MM.1S (cell line): ENCODE measurements at regions not wholly inside any gene's neighbourhood (a gene's known extent, or its start where the extent isn't known, plus 50 kb on each side); places are given as distances from the start of the nearest gene placed in this dataset.
A peak's percentile ranks its signal among the peaks of the same experiment; 100 is the strongest.

Experiments used
- DNase-seq: peaks from one replicate; pipeline ENCODE4 v3.0.0-alpha.2; 2015
- H2AFZ ChIP-seq: fragments of 300-600 bp; sonication (generic); 2 replicates; pipeline ENCODE4 v1.6.0; 2016; ENCODE audit warnings: antibody characterized with exemption, low read length
- H3F3A ChIP-seq: fragments of 300-600 bp; sonication (generic); 2 replicates; pipeline ENCODE4 v1.6.1; 2016; ENCODE audit warnings: mild to moderate bottlenecking, antibody characterized with exemption, low read length, moderate library complexity, mixed read lengths; ENCODE audit not compliant: insufficient read depth
- H3K27ac ChIP-seq: fragments of 300-600 bp; sonication (generic); 2 replicates; pipeline ENCODE4 v1.5.1; 2016; ENCODE audit warnings: mild to moderate bottlenecking, low read length
- H3K27me3 ChIP-seq: fragments of 300-600 bp; sonication (generic); replicated peaks from 2 replicates; pipeline ENCODE4 v1.6.0; 2016; ENCODE audit warnings: low read length; ENCODE audit not compliant: insufficient read depth
- H3K36me3 ChIP-seq: fragments of 300-600 bp; sonication (generic); replicated peaks from 2 replicates; pipeline ENCODE4 v1.6.1; 2016; ENCODE audit warnings: mild to moderate bottlenecking, low read length, mixed read lengths; ENCODE audit not compliant: insufficient read depth
- H3K4me1 ChIP-seq: fragments of 300-600 bp; sonication (generic); 2 replicates; pipeline ENCODE4 v1.6.1; 2016; ENCODE audit warnings: low read length, mixed read lengths
- H3K4me2 ChIP-seq: fragments of 300-600 bp; sonication (generic); 2 replicates; pipeline ENCODE4 v1.6.0; 2016; ENCODE audit warnings: low read depth, low read length
- H3K4me3 ChIP-seq: fragments of 300-600 bp; sonication (generic); 2 replicates; pipeline ENCODE4 v1.5.1; 2016; ENCODE audit warnings: low read length, mixed read lengths
- H3K79me2 ChIP-seq: fragments of 300-600 bp; sonication (generic); 2 replicates; pipeline ENCODE4 v1.6.1; 2016; ENCODE audit warnings: mixed run types, low read length, mixed read lengths
- H3K9ac ChIP-seq: fragments of 300-600 bp; sonication (generic); 2 replicates; pipeline ENCODE4 v1.6.1; 2016; ENCODE audit warnings: low read length, mixed read lengths
- H3K9me2 ChIP-seq: fragments of 300-600 bp; sonication (generic); replicated peaks from 2 replicates; pipeline ENCODE4 v1.6.1; 2016; ENCODE audit warnings: mild to moderate bottlenecking, low read length, mixed read lengths; ENCODE audit not compliant: insufficient read depth
- H3K9me3 ChIP-seq: fragments of 300-600 bp; sonication (generic); replicated peaks from 2 replicates; pipeline ENCODE4 v1.6.1; 2016; ENCODE audit warnings: mild to moderate bottlenecking, low read length, mixed read lengths; ENCODE audit not compliant: insufficient read depth
- H4K20me1 ChIP-seq: fragments of 300-600 bp; sonication (generic); 2 replicates; pipeline ENCODE4 v1.6.1; 2016; ENCODE audit warnings: mild to moderate bottlenecking, low read length, moderate library complexity, mixed read lengths; ENCODE audit not compliant: insufficient read depth
- EZH2 ChIP-seq: fragments of 300-600 bp; sonication (generic); optimal IDR thresholded peaks from 2 replicates; pipeline ENCODE3; 2017; ENCODE audit warnings: low read depth, mild to moderate bottlenecking, antibody characterized with exemption, low read length, mixed read lengths
- EZH2phosphoT487 ChIP-seq: fragments of 300-600 bp; sonication (generic); IDR thresholded peaks from 2 replicates; pipeline ENCODE4 v1.6.1; 2018; ENCODE audit warnings: antibody characterized with exemption, low read length
- TF ChIP-seq, protein P1 (sequence below): fragments of 300-600 bp; sonication (generic); IDR thresholded peaks from 2 replicates; pipeline ENCODE4 v1.5.1; 2016; ENCODE audit warnings: antibody characterized with exemption, low read length, mixed read lengths

DNA sequence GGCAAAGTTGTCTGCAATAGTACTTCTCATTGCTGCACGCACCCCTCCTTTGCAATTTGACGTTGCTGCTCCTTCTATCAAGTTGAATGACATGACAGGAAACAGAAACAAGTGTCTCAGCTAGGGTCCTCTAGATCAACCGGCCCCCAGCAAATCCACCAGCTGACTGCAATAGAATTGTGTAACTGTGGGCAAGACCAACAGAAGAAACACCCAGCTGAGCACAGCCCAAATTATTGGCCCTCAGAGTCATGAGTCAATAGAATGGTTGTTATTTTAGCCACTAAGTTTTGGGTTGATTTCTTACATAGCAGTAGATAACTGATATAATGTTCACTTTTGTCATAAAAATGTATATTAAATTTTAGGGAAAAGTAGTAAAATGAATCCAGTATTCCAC is 202.7 kb downstream of the MAFB start:
- Histone ChIP-seq H3K4me3 (no peak overlapping the region), H3K27ac (no peak overlapping the region), H3K9ac (no peak overlapping the region), H4K20me1 (no peaks in the 10 kb centered on the region), H2AFZ (no peak overlapping the region), H3K9me3 (no peaks in the 10 kb centered on the region), H3K79me2 (no peaks in the 10 kb centered on the region), H3F3A (no peaks in the 10 kb centered on the region), H3K36me3 (no peaks in the 10 kb centered on the region), H3K27me3 (no peaks in the 10 kb centered on the region), H3K9me2 (no peaks in the 10 kb centered on the region), H3K4me1 (no peaks in the 10 kb centered on the region), H3K4me2 (no peak overlapping the region)
- no peak for TF ChIP-seq EZH2
- TF ChIP-seq, protein P1, sequence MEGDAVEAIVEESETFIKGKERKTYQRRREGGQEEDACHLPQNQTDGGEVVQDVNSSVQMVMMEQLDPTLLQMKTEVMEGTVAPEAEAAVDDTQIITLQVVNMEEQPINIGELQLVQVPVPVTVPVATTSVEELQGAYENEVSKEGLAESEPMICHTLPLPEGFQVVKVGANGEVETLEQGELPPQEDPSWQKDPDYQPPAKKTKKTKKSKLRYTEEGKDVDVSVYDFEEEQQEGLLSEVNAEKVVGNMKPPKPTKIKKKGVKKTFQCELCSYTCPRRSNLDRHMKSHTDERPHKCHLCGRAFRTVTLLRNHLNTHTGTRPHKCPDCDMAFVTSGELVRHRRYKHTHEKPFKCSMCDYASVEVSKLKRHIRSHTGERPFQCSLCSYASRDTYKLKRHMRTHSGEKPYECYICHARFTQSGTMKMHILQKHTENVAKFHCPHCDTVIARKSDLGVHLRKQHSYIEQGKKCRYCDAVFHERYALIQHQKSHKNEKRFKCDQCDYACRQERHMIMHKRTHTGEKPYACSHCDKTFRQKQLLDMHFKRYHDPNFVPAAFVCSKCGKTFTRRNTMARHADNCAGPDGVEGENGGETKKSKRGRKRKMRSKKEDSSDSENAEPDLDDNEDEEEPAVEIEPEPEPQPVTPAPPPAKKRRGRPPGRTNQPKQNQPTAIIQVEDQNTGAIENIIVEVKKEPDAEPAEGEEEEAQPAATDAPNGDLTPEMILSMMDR, result no peak
- no peak for TF ChIP-seq EZH2phosphoT487
- no peak for DNase-seq

DNA sequence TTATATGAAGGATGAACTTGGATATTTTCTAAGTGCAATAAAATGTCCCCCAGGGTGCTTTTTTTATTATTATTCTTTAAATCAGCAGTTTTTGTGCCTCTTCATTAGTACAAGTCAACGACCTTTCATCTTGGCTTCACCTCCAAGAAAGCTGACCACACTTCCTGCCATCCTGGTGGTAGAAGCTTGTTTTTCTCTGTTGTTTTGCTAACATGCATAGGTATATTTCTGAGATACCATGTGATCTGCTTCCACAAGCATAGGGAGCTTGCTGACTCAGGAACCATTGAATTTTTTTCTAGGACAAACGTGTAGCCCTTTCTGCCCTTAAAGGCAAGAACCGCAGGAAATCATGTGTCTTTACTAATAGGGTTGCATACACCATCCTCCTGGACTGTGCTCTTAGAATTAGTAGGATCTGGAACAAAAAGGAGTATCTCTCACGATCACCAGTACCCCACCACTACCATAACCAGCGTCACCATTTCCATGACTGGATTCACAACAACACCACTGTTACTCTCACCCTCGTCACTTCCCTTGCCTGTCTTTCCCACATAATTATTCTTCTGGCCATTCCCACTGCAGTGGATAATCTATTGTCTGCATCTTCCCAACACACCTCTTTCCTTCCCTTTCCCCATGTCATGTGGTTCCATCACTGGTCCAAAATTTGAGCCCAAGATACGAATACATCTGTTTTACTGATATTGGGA is 207.1 kb downstream of the MAFB start:
- peak; percentile 33 for DNase-seq
- H3K4me3 ChIP-seq, result no peak overlapping the region
- no peaks in the 10 kb centered on the region for H3K27me3 ChIP-seq
- H4K20me1 ChIP-seq, result no peaks in the 10 kb centered on the region
- no peaks in the 10 kb centered on the region for H3K9me2 ChIP-seq
- H3K9ac ChIP-seq, result no peak overlapping the region
- no peaks in the 10 kb centered on the region for H3K79me2 ChIP-seq
- TF ChIP-seq EZH2phosphoT487 (no peak), EZH2 (no peak)
- TF ChIP-seq, protein P1, result no peak
- H3F3A ChIP-seq, result no peaks in the 10 kb centered on the region
- no peaks in the 10 kb centered on the region for H3K4me1 ChIP-seq
- H3K9me3 ChIP-seq, result no peaks in the 10 kb centered on the region
- H3K36me3 ChIP-seq, result no peaks in the 10 kb centered on the region
- H3K4me2 ChIP-seq, result no peak overlapping the region
- no peak overlapping the region for H3K27ac ChIP-seq
- no peak overlapping the region for H2AFZ ChIP-seq

DNA sequence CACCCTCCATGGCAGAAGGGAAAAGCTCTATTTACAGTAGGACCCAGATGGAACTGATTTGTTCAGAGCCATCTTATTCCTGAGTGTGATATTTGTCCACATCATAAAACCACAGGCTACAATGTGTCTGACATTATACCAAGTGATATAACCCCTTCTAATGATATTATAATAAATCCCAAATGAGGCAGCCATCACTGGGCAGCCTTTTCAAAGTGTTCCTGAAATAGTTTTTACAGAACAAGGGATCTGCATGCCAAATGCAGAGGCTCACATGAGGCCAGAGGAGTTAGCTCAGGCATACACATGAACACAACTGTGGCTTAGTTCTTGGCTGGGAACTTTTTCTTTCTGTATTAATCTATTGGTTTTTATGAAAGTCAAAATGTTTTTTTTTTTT is 207.7 kb downstream of the MAFB start:
- Histone ChIP-seq H4K20me1 (no peaks in the 10 kb centered on the region), H2AFZ (no peak overlapping the region), H3K4me3 (no peak overlapping the region), H3K9me3 (no peaks in the 10 kb centered on the region), H3K9ac (no peak overlapping the region), H3K4me2 (no peak overlapping the region), H3K79me2 (no peaks in the 10 kb centered on the region), H3K27me3 (no peaks in the 10 kb centered on the region), H3F3A (no peaks in the 10 kb centered on the region), H3K9me2 (no peaks in the 10 kb centered on the region), H3K36me3 (no peaks in the 10 kb centered on the region), H3K27ac (no peak overlapping the region), H3K4me1 (no peaks in the 10 kb centered on the region)
- TF ChIP-seq EZH2phosphoT487 (no peak), EZH2 (no peak)
- TF ChIP-seq, protein P1, result no peak
- no peak for DNase-seq
